Skeletal muscle tissue (tissue), 3 donors: ENCODE measurements at regions not wholly inside any gene's neighbourhood (a gene's known extent, or its start where the extent isn't known, plus 50 kb on each side); places are given as distances from the start of the nearest gene placed in this dataset.

ENCODE experiments used
- H3K27ac ChIP-seq: one replicate; pipeline ENCODE4 v1.7.0; 2013; ENCODE audit warnings: mild to moderate bottlenecking, low read depth, low read length, inconsistent platforms
- H3K27me3 ChIP-seq, 3 donors: one replicate each; pipeline ENCODE4 v1.7.0; 2013; ENCODE audit warnings: low read length in 3 of 3; ENCODE audit not compliant: control insufficient read depth in 3 of 3, insufficient read depth in 3 of 3
- H3K36me3 ChIP-seq, 3 donors: one replicate each; pipeline ENCODE4 v1.7.0; 2013; ENCODE audit warnings: low read length in 3 of 3; ENCODE audit not compliant: control insufficient read depth in 3 of 3, insufficient read depth in 3 of 3
- H3K4me1 ChIP-seq, 3 donors: one replicate each; pipeline ENCODE4 v1.7.0; 2013; ENCODE audit warnings: low read length in 3 of 3, mild to moderate bottlenecking in 3 of 3; ENCODE audit not compliant: control insufficient read depth in 3 of 3, insufficient read depth in 3 of 3
- H3K4me3 ChIP-seq, 3 donors: one replicate each; pipeline ENCODE4 v1.7.0; 2013; ENCODE audit warnings: low read length in 3 of 3
- H3K9ac ChIP-seq, 3 donors: one replicate each; pipeline ENCODE4 v1.7.0; 2013; ENCODE audit warnings: low read length in 3 of 3, mild to moderate bottlenecking in 3 of 3, moderate library complexity in 2 of 3, low read depth in 1 of 3
- H3K9me3 ChIP-seq, 3 donors: one replicate each; pipeline ENCODE4 v1.7.0; 2013; ENCODE audit warnings: low read length in 3 of 3; ENCODE audit not compliant: control insufficient read depth in 3 of 3
- donor health status: Osteomylitis.

- H3K4me1 ChIP-seq, result no peaks in the 10 kb centered on the region
- H3K27ac ChIP-seq, result no peak overlapping the region
- H3K27me3 ChIP-seq, result no peaks in the 10 kb centered on the region
- no peaks in the 10 kb centered on the region for H3K36me3 ChIP-seq
- peaks cover 0 to 3% (median 0%) of the 10 kb centered on the region in 3 donors for H3K9me3 ChIP-seq
- no peak overlapping the region for H3K4me3 ChIP-seq
- H3K9ac ChIP-seq, result no peak overlapping the region
Measured at GRCh38 chr3:5448816-5449215, 261.3 kb downstream of the EDEM1 start.

GRCh38 chr3:5456199-5456598 lies 268.7 kb downstream of the EDEM1 start:
- Histone ChIP-seq H3K4me3 (no peak overlapping the region), H3K27me3 (no peaks in the 10 kb centered on the region), H3K27ac (no peak overlapping the region), H3K9ac (no peak overlapping the region), H3K36me3 (no peaks in the 10 kb centered on the region), H3K4me1 (no peaks in the 10 kb centered on the region), H3K9me3 (no peaks in the 10 kb centered on the region)

- Histone ChIP-seq H3K36me3 (no peaks in the 10 kb centered on the region), H3K9ac (no peak overlapping the region), H3K27me3 (no peaks in the 10 kb centered on the region)
Measured at GRCh38 chr3:5458526-5458925, 271.0 kb downstream of the EDEM1 start.

GRCh38 chr3:5462086-5462485 lies 274.6 kb downstream of the EDEM1 start:
- Histone ChIP-seq H3K36me3 (no peaks in the 10 kb centered on the region), H3K27me3 (no peaks in the 10 kb centered on the region), H3K4me3 (no peak overlapping the region), H3K4me1 (no peaks in the 10 kb centered on the region), H3K9ac (no peak overlapping the region), H3K27ac (no peak overlapping the region), H3K9me3 (no peaks in the 10 kb centered on the region)

More at GRCh38 chr3:5458526-5458925, 271.0 kb downstream of the EDEM1 start:
- Histone ChIP-seq H3K27ac (no peak overlapping the region), H3K4me1 (no peaks in the 10 kb centered on the region), H3K9me3 (no peaks in the 10 kb centered on the region), H3K4me3 (no peak overlapping the region)

GRCh38 chr3:5463991-5464390 lies 276.5 kb downstream of the EDEM1 start:
- Histone ChIP-seq H3K27ac (no peak overlapping the region), H3K9ac (no peak overlapping the region), H3K27me3 (no peaks in the 10 kb centered on the region)

GRCh38 chr3:5464649-5465048 lies 277.1 kb downstream of the EDEM1 start:
- H3K36me3 ChIP-seq, result no peaks in the 10 kb centered on the region
- no peak overlapping the region for H3K4me3 ChIP-seq
- no peak overlapping the region for H3K27ac ChIP-seq
- no peaks in the 10 kb centered on the region for H3K4me1 ChIP-seq
- no peaks in the 10 kb centered on the region for H3K27me3 ChIP-seq
- no peak overlapping the region for H3K9ac ChIP-seq
- no peaks in the 10 kb centered on the region for H3K9me3 ChIP-seq

More at GRCh38 chr3:5463991-5464390, 276.5 kb downstream of the EDEM1 start:
- H3K4me3 ChIP-seq, result no peak overlapping the region
- H3K9me3 ChIP-seq, result no peaks in the 10 kb centered on the region
- no peaks in the 10 kb centered on the region for H3K36me3 ChIP-seq
- H3K4me1 ChIP-seq, result no peaks in the 10 kb centered on the region

- Histone ChIP-seq H3K36me3 (no peaks in the 10 kb centered on the region), H3K27ac (no peak overlapping the region), H3K9ac (no peak overlapping the region), H3K9me3 (no peaks in the 10 kb centered on the region), H3K4me3 (no peak overlapping the region), H3K27me3 (no peaks in the 10 kb centered on the region), H3K4me1 (no peaks in the 10 kb centered on the region)
Measured at GRCh38 chr3:5465183-5465582, 277.7 kb downstream of the EDEM1 start.

GRCh38 chr3:5466065-5466464 lies 278.6 kb downstream of the EDEM1 start:
- Histone ChIP-seq H3K27ac (no peak overlapping the region), H3K4me3 (no peak overlapping the region), H3K27me3 (no peaks in the 10 kb centered on the region), H3K36me3 (no peaks in the 10 kb centered on the region), H3K4me1 (no peaks in the 10 kb centered on the region), H3K9me3 (no peaks in the 10 kb centered on the region), H3K9ac (no peak overlapping the region)

- no peak overlapping the region for H3K27ac ChIP-seq
- H3K36me3 ChIP-seq, result no peaks in the 10 kb centered on the region
- H3K4me1 ChIP-seq, result no peaks in the 10 kb centered on the region
- no peak overlapping the region for H3K4me3 ChIP-seq
- no peak overlapping the region for H3K9ac ChIP-seq
- no peaks in the 10 kb centered on the region for H3K27me3 ChIP-seq
- H3K9me3 ChIP-seq, result no peaks in the 10 kb centered on the region
Measured at GRCh38 chr3:5466717-5467116, 279.2 kb downstream of the EDEM1 start.

- Histone ChIP-seq H3K27me3 (no peaks in the 10 kb centered on the region), H3K9ac (no peak overlapping the region), H3K4me3 (no peak overlapping the region), H3K9me3 (no peaks in the 10 kb centered on the region), H3K4me1 (no peaks in the 10 kb centered on the region), H3K27ac (no peak overlapping the region), H3K36me3 (no peaks in the 10 kb centered on the region)
Measured at GRCh38 chr3:5473471-5473870, 286.0 kb downstream of the EDEM1 start.

GRCh38 chr3:5476403-5476802 lies 288.9 kb downstream of the EDEM1 start:
- Histone ChIP-seq H3K4me3 (no peak overlapping the region), H3K27me3 (no peaks in the 10 kb centered on the region), H3K27ac (no peak overlapping the region), H3K4me1 (no peaks in the 10 kb centered on the region), H3K36me3 (no peaks in the 10 kb centered on the region), H3K9me3 (no peaks in the 10 kb centered on the region), H3K9ac (no peak overlapping the region)
